IPS-20b (cell line): ENCODE measurements at regions not wholly inside any gene's neighbourhood (a gene's known extent, or its start where the extent isn't known, plus 50 kb on each side); places are given as distances from the start of the nearest gene placed in this dataset.

ENCODE experiments used
- H3K27ac ChIP-seq: one replicate; pipeline ENCODE4 v1.5.1; 2013; ENCODE audit warnings: low read length
- H3K27me3 ChIP-seq: 2 replicates; pipeline ENCODE4 v1.6.1; 2013; ENCODE audit warnings: mild to moderate bottlenecking, low read length, inconsistent platforms; ENCODE audit not compliant: insufficient read depth
- H3K36me3 ChIP-seq: 2 replicates; pipeline ENCODE4 v1.6.1; 2013; ENCODE audit warnings: low read depth, mild to moderate bottlenecking, inconsistent platforms, low read length, moderate library complexity; ENCODE audit not compliant: insufficient read depth
- H3K4me1 ChIP-seq: 2 replicates; pipeline ENCODE4 v1.6.1; 2013; ENCODE audit warnings: mild to moderate bottlenecking, control low read depth, inconsistent platforms, low read length, moderate library complexity; ENCODE audit not compliant: insufficient read depth
- H3K4me3 ChIP-seq: 2 replicates; pipeline ENCODE4 v1.5.1; 2013; ENCODE audit warnings: mild to moderate bottlenecking, low read length, inconsistent platforms
- H3K9ac ChIP-seq: 2 replicates; pipeline ENCODE4 v1.6.1; 2013; ENCODE audit warnings: low read depth, mild to moderate bottlenecking, inconsistent platforms, low read length, moderate library complexity
- H3K9me3 ChIP-seq: 2 replicates; pipeline ENCODE4 v1.6.1; 2013; ENCODE audit warnings: mild to moderate bottlenecking, low read depth, low read length, inconsistent platforms; ENCODE audit not compliant: insufficient read depth

DNA sequence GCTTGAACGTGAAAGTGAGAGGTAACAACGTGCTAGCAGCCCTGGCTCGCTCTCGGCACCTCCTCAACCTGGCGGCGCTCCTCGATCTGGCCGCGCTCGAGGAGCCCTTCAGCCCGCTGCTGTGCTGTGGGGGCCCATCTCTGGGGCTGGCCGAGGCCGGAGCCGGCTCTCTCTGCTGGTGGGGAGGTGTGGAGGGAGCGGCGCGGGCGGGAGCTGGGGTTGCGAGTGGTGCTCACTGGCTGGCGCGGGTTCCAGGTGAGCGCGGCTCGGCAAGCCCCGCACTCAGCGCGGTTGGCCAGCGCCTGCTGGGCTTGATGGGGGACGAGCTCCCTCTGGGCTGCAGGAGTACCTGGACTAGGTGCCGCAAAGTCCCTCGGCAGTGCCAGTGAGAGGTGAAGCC is 52.5 kb upstream of the RPS6KA2 start:
- Histone ChIP-seq H3K4me1 (no peaks in the 10 kb centered on the region), H3K9me3 (no peaks in the 10 kb centered on the region), H3K27ac (no peak overlapping the region), H3K36me3 (no peaks in the 10 kb centered on the region), H3K9ac (no peak overlapping the region), H3K4me3 (no peak overlapping the region), H3K27me3 (no peaks in the 10 kb centered on the region)

DNA sequence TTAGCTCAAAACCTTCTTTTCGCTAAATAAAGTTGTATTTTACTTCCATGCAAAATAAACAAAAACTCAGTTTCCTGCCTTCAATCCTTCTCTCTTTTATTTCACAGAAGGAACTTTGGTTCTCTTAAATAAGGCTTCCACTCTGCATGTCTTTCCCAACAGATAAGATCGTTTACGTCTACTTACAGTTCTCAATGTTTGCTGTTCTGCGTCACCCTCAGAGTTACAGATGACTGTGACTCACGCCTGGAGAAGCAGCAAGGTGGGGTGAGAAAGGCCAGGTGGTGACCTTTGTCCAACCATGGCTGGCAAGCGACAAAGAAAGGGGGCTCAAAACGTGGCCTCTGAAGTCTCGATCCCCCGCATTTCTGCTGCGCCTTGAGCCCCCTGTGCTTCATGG is 51.4 kb upstream of the RPS6KA2 start:
- no peaks in the 10 kb centered on the region for H3K4me1 ChIP-seq
- H3K4me3 ChIP-seq, result no peak overlapping the region
- no peaks in the 10 kb centered on the region for H3K9me3 ChIP-seq
- no peak overlapping the region for H3K27ac ChIP-seq
- no peak overlapping the region for H3K9ac ChIP-seq
- no peaks in the 10 kb centered on the region for H3K36me3 ChIP-seq
- no peaks in the 10 kb centered on the region for H3K27me3 ChIP-seq

DNA sequence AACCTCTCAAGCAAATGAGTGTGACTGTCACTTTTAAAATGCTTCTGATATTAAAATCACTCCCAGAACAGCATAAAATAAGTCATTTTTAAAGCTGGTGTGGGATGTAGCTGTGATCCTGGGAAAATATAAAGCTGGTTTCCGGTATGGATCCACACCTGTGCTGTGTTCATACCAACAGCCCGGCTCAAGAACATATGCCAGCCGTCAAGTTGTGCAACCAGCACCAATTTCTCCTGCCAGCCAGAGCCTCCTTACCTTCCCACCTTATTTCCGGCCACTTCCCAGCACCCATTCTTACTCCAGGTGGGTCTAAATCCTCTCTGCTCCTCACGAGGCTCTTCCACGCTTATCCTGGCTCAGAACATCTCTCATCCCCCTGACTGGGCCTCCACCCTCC is 50.9 kb upstream of the RPS6KA2 start:
- Histone ChIP-seq H3K4me1 (no peaks in the 10 kb centered on the region), H3K4me3 (no peak overlapping the region), H3K27me3 (no peaks in the 10 kb centered on the region), H3K36me3 (no peaks in the 10 kb centered on the region), H3K9ac (no peak overlapping the region), H3K27ac (no peak overlapping the region), H3K9me3 (no peaks in the 10 kb centered on the region)
